ENCODE measurements at regions not wholly inside any gene's neighbourhood (a gene's known extent, or its start where the extent isn't known, plus 50 kb on each side); places are given as distances from the start of the nearest gene placed in this dataset.

- no peak for DNase-seq (ENCODE audit: low read depth in 3 of 3)
Observed at GRCh38 chr2:145597809-145598208, 1077.9 kb upstream of the ZEB2 start.

GRCh38 chr2:145597006-145597405 is 1077.1 kb upstream of the ZEB2 start:
- no peak for DNase-seq (ENCODE audit: low read depth in 3 of 3)

- no peak for DNase-seq (ENCODE audit: low read depth in 3 of 3)
Observed at GRCh38 chr2:145596416-145596815, 1076.5 kb upstream of the ZEB2 start.

- DNase-seq (ENCODE audit: low read depth in 3 of 3) = no peak
Observed at GRCh38 chr2:145595296-145595695, 1075.4 kb upstream of the ZEB2 start.

- no peak for DNase-seq (ENCODE audit: low read depth in 3 of 3)
Observed at GRCh38 chr2:145593991-145594614, 1074.2 kb upstream of the ZEB2 start.

GRCh38 chr2:145593280-145593679 is 1073.4 kb upstream of the ZEB2 start:
- no peak for DNase-seq (ENCODE audit: low read depth in 3 of 3)

- DNase-seq (ENCODE audit: low read depth in 3 of 3) = no peak
Observed at GRCh38 chr2:145592361-145592760, 1072.4 kb upstream of the ZEB2 start.

- no peak for DNase-seq (ENCODE audit: low read depth in 3 of 3)
Observed at GRCh38 chr2:145591109-145591809, 1071.3 kb upstream of the ZEB2 start.

GRCh38 chr2:145587922-145588321 is 1068.0 kb upstream of the ZEB2 start:
- no peak for DNase-seq (ENCODE audit: low read depth in 3 of 3)

GRCh38 chr2:145584353-145584752 is 1064.4 kb upstream of the ZEB2 start:
- no peak for DNase-seq (ENCODE audit: low read depth in 3 of 3)

- no peak for DNase-seq (ENCODE audit: low read depth in 3 of 3)
Observed at GRCh38 chr2:145573608-145574007, 1053.7 kb upstream of the ZEB2 start.

GRCh38 chr2:145572238-145572637 is 1052.3 kb upstream of the ZEB2 start:
- DNase-seq (ENCODE audit: low read depth in 3 of 3) = no peak

- DNase-seq (ENCODE audit: low read depth in 3 of 3) = no peak
Observed at GRCh38 chr2:145569108-145569507, 1049.2 kb upstream of the ZEB2 start.

GRCh38 chr2:145563741-145564615 is 1044.1 kb upstream of the ZEB2 start:
- no peak for DNase-seq (ENCODE audit: low read depth in 3 of 3)

GRCh38 chr2:145561152-145561551 is 1041.2 kb upstream of the ZEB2 start:
- DNase-seq (ENCODE audit: low read depth in 3 of 3) = no peak

GRCh38 chr2:145558617-145559350 is 1038.9 kb upstream of the ZEB2 start:
- DNase-seq (ENCODE audit: low read depth in 3 of 3) = no peak

GRCh38 chr2:145555360-145555759 is 1035.4 kb upstream of the ZEB2 start:
- no peak for DNase-seq (ENCODE audit: low read depth in 3 of 3)

- DNase-seq (ENCODE audit: low read depth in 3 of 3) = no peak
Observed at GRCh38 chr2:145551686-145552085, 1031.8 kb upstream of the ZEB2 start.

GRCh38 chr2:145548479-145548878 is 1028.6 kb upstream of the ZEB2 start:
- DNase-seq (ENCODE audit: low read depth in 3 of 3) = no peak

- DNase-seq (ENCODE audit: low read depth in 3 of 3) = no peak
Observed at GRCh38 chr2:145547620-145548019, 1027.7 kb upstream of the ZEB2 start.

GRCh38 chr2:145546091-145546490 is 1026.2 kb upstream of the ZEB2 start:
- DNase-seq (ENCODE audit: low read depth in 3 of 3) = no peak

GRCh38 chr2:145543856-145544255 is 1023.9 kb upstream of the ZEB2 start:
- DNase-seq (ENCODE audit: low read depth in 3 of 3) = no peak
